ENCODE measurements at regions not wholly inside any gene's neighbourhood (a gene's known extent, or its start where the extent isn't known, plus 50 kb on each side); places are given as distances from the start of the nearest gene placed in this dataset.

- Mint-ChIP-seq H3K27ac (no peak overlapping the region), H3K4me3 (no peak overlapping the region), H3K4me1 (ENCODE audit: low read depth) (peaks cover 21% of the 10 kb centered on the region), H3K36me3 (ENCODE audit: low read depth) (no peaks in the 10 kb centered on the region), H3K27me3 (ENCODE audit: insufficient read depth) (no peaks in the 10 kb centered on the region; the same call in 1 of the 2 replicates), H3K9me3 (no peaks in the 10 kb centered on the region)
- TF ChIP-seq CTCF (IDR thresholded peaks at IDR 0.05) = no peak
- DNase-seq = no peak
Observed at GRCh38 chr9:82126256-82126655, 137.7 kb downstream of the SPATA31D1 start.

GRCh38 chr9:82127465-82127864, 138.9 kb downstream of the SPATA31D1 start:
- H3K36me3 Mint-ChIP-seq (ENCODE audit: low read depth) = no peaks in the 10 kb centered on the region
- no peak for TF ChIP-seq CTCF (IDR thresholded peaks at IDR 0.05)
- no peaks in the 10 kb centered on the region for H3K9me3 Mint-ChIP-seq
- no peak overlapping the region for H3K4me3 Mint-ChIP-seq
- H3K27me3 Mint-ChIP-seq (ENCODE audit: insufficient read depth) = peaks cover 3% of the 10 kb centered on the region
- H3K27ac Mint-ChIP-seq = no peak overlapping the region
- no peak for DNase-seq
- peaks cover 21% of the 10 kb centered on the region for H3K4me1 Mint-ChIP-seq (ENCODE audit: low read depth)

GRCh38 chr9:82128011-82128696, 139.6 kb downstream of the SPATA31D1 start:
- DNase-seq = no peak
- no peak for TF ChIP-seq CTCF (IDR thresholded peaks at IDR 0.05)
- Mint-ChIP-seq H3K4me3 (no peak overlapping the region), H3K4me1 (ENCODE audit: low read depth) (peaks cover 24% of the 10 kb centered on the region), H3K27me3 (ENCODE audit: insufficient read depth) (peaks cover 4% of the 10 kb centered on the region), H3K9me3 (no peaks in the 10 kb centered on the region), H3K27ac (no peak overlapping the region), H3K36me3 (ENCODE audit: low read depth) (no peaks in the 10 kb centered on the region)

- peaks cover 30% of the 10 kb centered on the region for H3K4me1 Mint-ChIP-seq (ENCODE audit: low read depth)
- H3K27me3 Mint-ChIP-seq (ENCODE audit: insufficient read depth) = peaks cover 4% of the 10 kb centered on the region
- DNase-seq = no peak
- H3K9me3 Mint-ChIP-seq = no peaks in the 10 kb centered on the region
- H3K27ac Mint-ChIP-seq = no peak overlapping the region
- no peak for TF ChIP-seq CTCF (IDR thresholded peaks at IDR 0.05)
- H3K36me3 Mint-ChIP-seq (ENCODE audit: low read depth) = no peaks in the 10 kb centered on the region
- no peak overlapping the region for H3K4me3 Mint-ChIP-seq
Observed at GRCh38 chr9:82129708-82130107, 141.1 kb downstream of the SPATA31D1 start.

- Mint-ChIP-seq H3K4me3 (no peak overlapping the region), H3K27ac (no peak overlapping the region), H3K27me3 (ENCODE audit: insufficient read depth) (peaks cover 4% of the 10 kb centered on the region), H3K36me3 (ENCODE audit: low read depth) (0 out of 2 replicates have a peak, but pooled peaks cover under 1% of the 10 kb centered on the region), H3K9me3 (0 out of 2 replicates have a peak, but pooled peaks cover under 1% of the 10 kb centered on the region), H3K4me1 (ENCODE audit: low read depth) (peaks cover 26% of the 10 kb centered on the region)
- no peak for TF ChIP-seq CTCF (IDR thresholded peaks at IDR 0.05)
- DNase-seq = no peak
Observed at GRCh38 chr9:82130331-82131042, 141.9 kb downstream of the SPATA31D1 start.
